WERI-Rb-1 (cell line): ENCODE measurements at regions not wholly inside any gene's neighbourhood (a gene's known extent, or its start where the extent isn't known, plus 50 kb on each side); places are given as distances from the start of the nearest gene placed in this dataset.

ENCODE experiments used
- DNase-seq: peaks from one replicate; pipeline ENCODE4 v3.0.0-alpha.2; 2020
- H3K27ac ChIP-seq: fragments of 250-450 bp; sonication (Bioruptor Pico); 2 replicates; pipeline ENCODE4 v1.5.1; 2020; ENCODE audit warnings: mild to moderate bottlenecking, moderate library complexity
- H3K27me3 ChIP-seq: fragments of 250-450 bp; sonication (Bioruptor Pico); 2 replicates; pipeline ENCODE4 v1.5.1; 2021; ENCODE audit warnings: mild to moderate bottlenecking, low read depth, moderate library complexity; ENCODE audit not compliant: insufficient read depth, severe bottlenecking
- H3K36me3 ChIP-seq: fragments of 250-450 bp; sonication (Bioruptor Pico); 2 replicates; pipeline ENCODE4 v1.5.1; 2020; ENCODE audit warnings: mild to moderate bottlenecking, moderate library complexity
- H3K4me3 ChIP-seq: 2 replicates; pipeline ENCODE4 v1.5.1; 2011; ENCODE audit warnings: low read depth, mild to moderate bottlenecking, control low read depth, low read length
- H3K9me3 ChIP-seq: fragments of 250-450 bp; sonication (Bioruptor Pico); 2 replicates; pipeline ENCODE4 v1.5.1; 2021; ENCODE audit warnings: mild to moderate bottlenecking, moderate library complexity; ENCODE audit not compliant: severe bottlenecking
- CTCF ChIP-seq: IDR thresholded peaks from 2 replicates; pipeline ENCODE4 v1.5.1; 2011; ENCODE audit warnings: low read depth, mild to moderate bottlenecking, control low read depth, inconsistent platforms, low read length

- no peak for DNase-seq
- H3K27ac ChIP-seq, result no peak overlapping the region
- no peaks in the 10 kb centered on the region for H3K9me3 ChIP-seq
- no peak for TF ChIP-seq CTCF
- no peak overlapping the region for H3K4me3 ChIP-seq
- no peaks in the 10 kb centered on the region for H3K27me3 ChIP-seq
- no peaks in the 10 kb centered on the region for H3K36me3 ChIP-seq
Observed at GRCh38 chr12:77494296-77494695, 336.4 kb upstream of the NAV3 start.

GRCh38 chr12:77493302-77494168, 337.2 kb upstream of the NAV3 start:
- H3K27me3 ChIP-seq, result no peaks in the 10 kb centered on the region
- no peaks in the 10 kb centered on the region for H3K9me3 ChIP-seq
- H3K4me3 ChIP-seq, result no peak overlapping the region
- DNase-seq, result no peak
- no peaks in the 10 kb centered on the region for H3K36me3 ChIP-seq
- TF ChIP-seq CTCF, result no peak
- H3K27ac ChIP-seq, result no peak overlapping the region

DNA sequence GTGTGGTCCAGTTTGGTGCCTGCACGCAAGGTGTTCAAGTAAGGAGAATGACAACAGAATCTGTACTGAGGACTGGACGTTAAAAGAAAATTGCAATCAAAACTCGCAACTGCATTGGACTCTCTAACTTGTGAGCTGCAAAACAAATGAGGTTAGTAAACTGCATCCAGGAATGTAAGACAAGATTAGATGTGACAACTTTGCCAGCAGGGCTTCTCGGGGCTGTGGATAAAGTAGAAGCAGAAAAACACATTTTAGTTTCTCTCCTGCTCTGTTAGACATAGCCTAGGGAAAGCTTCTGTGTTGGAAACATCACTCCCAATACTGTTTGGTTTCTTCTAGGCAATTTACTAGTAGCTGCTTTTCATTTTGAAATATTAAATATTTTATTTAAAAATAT, 338.2 kb upstream of the NAV3 start:
- Histone ChIP-seq H3K9me3 (no peaks in the 10 kb centered on the region), H3K4me3 (no peak overlapping the region), H3K36me3 (no peaks in the 10 kb centered on the region), H3K27me3 (no peaks in the 10 kb centered on the region), H3K27ac (no peak overlapping the region)
- TF ChIP-seq CTCF, result no peak
- DNase-seq, result no peak

GRCh38 chr12:77489331-77489970, 341.2 kb upstream of the NAV3 start:
- H3K4me3 ChIP-seq, result no peak overlapping the region
- no peaks in the 10 kb centered on the region for H3K9me3 ChIP-seq
- H3K27ac ChIP-seq, result no peak overlapping the region
- H3K27me3 ChIP-seq, result no peaks in the 10 kb centered on the region
- H3K36me3 ChIP-seq, result no peaks in the 10 kb centered on the region
- no peak for TF ChIP-seq CTCF
- no peak for DNase-seq

DNA sequence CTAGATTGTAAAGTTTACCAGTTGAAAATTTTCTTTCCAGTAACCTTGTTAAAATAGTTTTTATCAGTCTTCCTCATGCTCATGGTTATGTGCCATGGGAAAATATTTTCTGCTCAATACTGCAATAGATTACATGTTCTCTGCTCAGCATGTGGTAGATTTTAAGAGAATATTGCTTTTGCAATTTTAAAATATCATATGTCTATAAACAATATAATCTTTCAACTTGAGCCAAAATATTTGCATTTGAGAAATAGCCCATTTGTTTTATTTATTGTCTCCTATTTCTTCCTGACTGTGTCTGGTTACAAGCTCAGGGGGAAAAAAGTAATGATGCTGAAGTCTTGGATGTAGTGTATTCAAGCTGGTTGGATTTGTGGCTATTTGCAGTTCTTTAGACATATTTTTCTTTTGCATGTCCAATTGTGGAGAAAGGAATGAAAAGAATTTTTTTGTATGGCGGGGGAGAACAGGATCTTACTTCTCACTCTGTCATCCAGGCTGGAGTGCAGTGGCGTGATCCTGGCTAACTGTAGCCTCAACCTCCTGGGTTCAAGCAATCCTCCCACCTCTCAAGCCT, 342.6 kb upstream of the NAV3 start:
- H3K4me3 ChIP-seq, result no peak overlapping the region
- H3K9me3 ChIP-seq, result no peaks in the 10 kb centered on the region
- H3K36me3 ChIP-seq, result no peaks in the 10 kb centered on the region
- DNase-seq, result no peak
- no peak for TF ChIP-seq CTCF
- no peaks in the 10 kb centered on the region for H3K27me3 ChIP-seq
- no peak overlapping the region for H3K27ac ChIP-seq
